IPS DF 6.9 (cell line): ENCODE measurements at regions not wholly inside any gene's neighbourhood (a gene's known extent, or its start where the extent isn't known, plus 50 kb on each side); places are given as distances from the start of the nearest gene placed in this dataset.

Experiments used
- DNase-seq: peaks from one replicate; pipeline ENCODE4 v3.0.0-alpha.2; 2013; ENCODE audit warnings: low read depth, low spot score
- H3K27ac ChIP-seq: one replicate; pipeline ENCODE4 v1.5.1; 2013; ENCODE audit warnings: low read length, control low read depth
- H3K27me3 ChIP-seq: 2 replicates; pipeline ENCODE4 v1.6.1; 2013; ENCODE audit warnings: mild to moderate bottlenecking, low read length; ENCODE audit not compliant: control insufficient read depth, insufficient read depth
- H3K36me3 ChIP-seq: 2 replicates; pipeline ENCODE4 v1.6.1; 2013; ENCODE audit warnings: low read length; ENCODE audit not compliant: control insufficient read depth, insufficient read depth
- H3K4me1 ChIP-seq: 2 replicates; pipeline ENCODE4 v1.6.1; 2013; ENCODE audit warnings: low read length; ENCODE audit not compliant: control insufficient read depth, insufficient read depth
- H3K4me3 ChIP-seq: 2 replicates; pipeline ENCODE4 v1.5.1; 2013; ENCODE audit warnings: mild to moderate bottlenecking, low read length
- H3K9me3 ChIP-seq: 2 replicates; pipeline ENCODE4 v1.6.1; 2013; ENCODE audit warnings: low read length, inconsistent platforms; ENCODE audit not compliant: control insufficient read depth, insufficient read depth
- WGBS: extraction: QIAGEN DNeasy Blood & Tissue Kit; methylation state at CpG from one replicate; pipeline ENCODE4 v1.1.7; 2013; ENCODE audit warnings: mixed read lengths, missing lambda C conversion rate; ENCODE audit not compliant: insufficient read length, insufficient coverage; 5-methylcytosine and 5-hydroxymethylcytosine counted together

DNA sequence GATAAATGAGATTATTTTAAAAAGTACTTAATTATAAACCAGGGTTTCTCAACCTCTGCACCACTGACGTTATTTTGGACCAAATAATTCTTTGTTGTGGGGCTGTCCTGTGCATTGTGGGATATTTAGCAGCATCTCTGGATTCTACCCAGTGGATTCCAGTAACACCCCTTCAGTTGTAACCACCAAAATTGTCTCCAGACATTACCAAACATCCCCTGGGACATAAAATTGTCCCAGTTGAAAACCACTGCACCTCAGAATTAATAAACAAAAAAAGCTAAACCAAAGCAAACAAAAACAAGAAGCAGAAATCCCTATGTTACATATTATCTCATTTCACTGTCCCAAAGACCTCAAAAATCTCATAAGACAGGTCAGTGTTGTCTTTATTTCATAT lies 54.2 kb upstream of the GIMD1 start:
- WGBS, result no CpG with 5 or more reads among the region's 1 CpG

DNA sequence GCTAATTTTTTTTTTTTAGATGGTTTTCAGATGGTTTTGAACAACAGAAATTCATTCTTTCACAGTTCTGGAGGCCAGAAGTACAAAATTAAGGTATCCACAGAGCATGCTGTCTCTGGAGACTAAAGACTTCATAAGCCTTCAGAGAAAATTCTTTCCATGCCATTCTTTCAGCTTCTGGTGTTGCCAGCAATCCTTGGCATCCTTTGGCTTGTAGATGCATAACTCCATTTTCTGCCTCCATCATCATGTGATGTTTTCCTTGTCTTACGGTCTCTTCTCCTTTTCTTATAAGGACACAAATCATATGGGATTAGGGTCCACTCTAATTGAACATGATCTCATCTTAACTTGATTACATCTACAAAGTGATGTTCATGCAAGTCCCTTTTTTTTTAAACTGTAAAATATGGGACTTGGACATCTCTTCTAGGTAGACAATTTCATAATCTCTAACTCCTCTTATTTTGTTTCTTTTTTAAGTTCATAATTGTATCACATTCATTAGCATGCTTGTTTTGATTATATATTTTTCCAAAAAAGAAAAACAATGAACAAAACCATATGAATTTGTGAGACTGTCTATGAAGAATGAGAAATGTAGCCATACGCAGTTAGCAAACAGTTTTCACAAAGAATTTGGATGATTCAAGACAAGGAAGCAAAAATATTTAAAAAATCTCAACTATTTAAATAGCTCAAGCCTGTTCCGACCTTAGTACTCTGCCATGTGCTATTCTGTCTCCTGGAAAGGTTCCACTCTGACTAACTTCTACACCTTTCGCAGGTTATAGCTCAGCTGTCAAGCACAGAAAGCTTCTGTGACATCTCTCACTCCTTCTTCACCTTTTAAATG lies 53.1 kb upstream of the GIMD1 start:
- H3K9me3 ChIP-seq, result no peaks in the 10 kb centered on the region
- no peak overlapping the region for H3K4me3 ChIP-seq
- WGBS, result no CpG with 5 or more reads among the region's 4 CpGs
- no peaks in the 10 kb centered on the region for H3K27me3 ChIP-seq
- no peak for DNase-seq
- no peaks in the 10 kb centered on the region; the same call in 1 of the 2 replicates for H3K4me1 ChIP-seq
- H3K27ac ChIP-seq, result no peak overlapping the region
- H3K36me3 ChIP-seq, result no peaks in the 10 kb centered on the region

More for the DNA sequence above, 54.2 kb upstream of the GIMD1 start:
- Histone ChIP-seq H3K9me3 (no peaks in the 10 kb centered on the region), H3K4me1 (no peaks in the 10 kb centered on the region; the same call in 1 of the 2 replicates), H3K27ac (no peak overlapping the region), H3K36me3 (no peaks in the 10 kb centered on the region), H3K27me3 (no peaks in the 10 kb centered on the region), H3K4me3 (no peak overlapping the region)
- no peak for DNase-seq

DNA sequence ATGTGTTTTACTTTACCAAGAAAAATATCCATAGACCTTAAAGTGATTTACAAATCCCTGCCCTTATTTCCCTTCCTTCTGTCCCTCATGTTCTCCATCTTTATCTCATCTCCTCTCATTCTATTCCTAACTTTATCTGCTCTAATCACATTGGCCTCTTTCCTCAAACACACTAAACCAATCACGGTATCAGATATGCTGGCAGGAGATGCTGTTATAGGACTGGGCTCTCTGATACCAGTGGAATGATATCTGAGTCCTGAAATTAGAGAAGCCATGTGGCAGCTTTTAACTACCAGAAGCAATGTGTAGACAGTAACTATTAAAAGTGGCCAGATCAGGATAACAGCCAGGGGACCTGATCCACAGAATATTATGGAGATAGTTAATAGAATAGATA lies 49.9 kb upstream of the GIMD1 start:
- 100% methylated on average over 1 of the region's 1 CpG for WGBS
- Histone ChIP-seq H3K4me3 (no peak overlapping the region), H3K9me3 (no peaks in the 10 kb centered on the region), H3K27me3 (no peaks in the 10 kb centered on the region), H3K27ac (no peak overlapping the region), H3K4me1 (no peaks in the 10 kb centered on the region), H3K36me3 (no peaks in the 10 kb centered on the region)
- no peak for DNase-seq
